ENCODE measurements at regions not wholly inside any gene's neighbourhood (a gene's known extent, or its start where the extent isn't known, plus 50 kb on each side); places are given as distances from the start of the nearest gene placed in this dataset.

DNA sequence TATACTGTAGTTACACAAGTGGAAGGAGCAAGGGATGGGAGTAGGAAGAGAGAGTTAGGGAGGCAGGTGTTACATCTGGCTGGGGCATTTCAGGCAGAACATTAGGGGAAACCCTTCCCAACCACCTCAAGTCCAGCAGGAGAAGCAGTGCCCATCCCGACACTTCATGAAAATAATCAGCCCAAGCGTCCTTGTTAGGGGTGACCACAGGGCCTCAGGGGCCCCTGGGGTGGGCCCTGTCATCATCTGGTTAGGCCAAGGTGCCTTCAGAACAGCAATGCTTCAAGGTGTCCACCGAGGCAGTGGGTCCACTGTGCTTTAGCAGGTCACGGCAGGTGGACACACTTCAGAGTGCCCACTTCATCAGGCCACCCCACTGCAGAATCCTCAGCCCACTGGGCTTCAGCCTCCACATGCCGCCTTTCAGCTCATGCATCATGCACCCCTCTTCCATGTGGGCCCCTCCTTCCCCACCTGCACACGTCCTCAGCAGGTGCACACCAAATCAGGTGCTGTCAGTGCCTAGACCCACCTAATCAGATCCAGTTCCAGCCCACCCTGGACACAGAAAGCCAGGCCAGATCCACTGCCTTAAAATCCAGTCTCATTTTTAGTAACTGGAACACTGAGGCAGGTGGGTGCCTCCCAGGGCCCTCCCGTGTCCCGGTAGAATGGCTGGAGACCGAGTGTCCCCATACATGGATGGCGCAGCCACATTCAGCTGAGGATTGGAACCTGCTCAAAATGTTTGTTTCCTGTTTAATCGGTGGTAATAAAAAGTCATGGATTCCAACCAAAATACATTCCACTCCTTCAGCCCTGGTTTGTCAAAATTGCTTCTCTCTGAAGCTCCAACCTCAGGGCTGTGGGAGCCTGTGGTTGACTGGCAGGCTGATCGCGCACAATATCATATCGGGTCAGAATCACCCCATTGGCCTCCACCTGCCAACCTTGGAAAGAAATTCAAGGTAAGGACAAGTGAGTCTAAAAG is 99.5 kb downstream of the ANKRD60 start:
- H3K27ac ChIP-seq = no peak overlapping the region
- no peak for TF ChIP-seq ZFX (IDR thresholded peaks at IDR 0.05; ENCODE audit: borderline replicate concordance)
- TF ChIP-seq CTCF (IDR thresholded peaks at IDR 0.05) = no peak

DNA sequence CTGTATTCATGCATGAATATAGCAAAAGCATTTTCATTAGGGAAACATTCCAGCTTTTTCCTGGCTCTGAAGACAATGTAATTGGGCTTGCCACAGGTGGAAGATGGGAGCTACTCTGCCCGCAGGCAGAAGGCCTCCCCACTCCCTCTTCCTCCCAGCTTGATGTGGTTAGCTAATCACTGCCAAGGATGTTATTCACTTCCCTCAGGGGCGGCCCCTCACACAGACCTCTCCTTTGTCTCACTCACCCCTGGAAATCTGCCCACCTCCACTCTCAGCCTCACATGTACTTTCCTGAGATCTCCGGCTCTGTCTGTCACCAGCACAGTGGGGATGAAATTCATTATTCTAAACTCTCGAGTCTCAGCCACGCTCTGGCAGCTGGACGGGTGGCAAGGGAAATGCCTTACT is 100.7 kb downstream of the ANKRD60 start:
- no peak overlapping the region for H3K27ac ChIP-seq
- TF ChIP-seq CTCF (IDR thresholded peaks at IDR 0.05) (no peak), ZFX (IDR thresholded peaks at IDR 0.05; ENCODE audit: borderline replicate concordance) (no peak)

GRCh38 chr20:58125726-58126125 is 102.7 kb downstream of the ANKRD60 start:
- TF ChIP-seq ZFX (IDR thresholded peaks at IDR 0.05; ENCODE audit: borderline replicate concordance) (no peak), CTCF (IDR thresholded peaks at IDR 0.05) (no peak)
- H3K27ac ChIP-seq = no peak overlapping the region

GRCh38 chr20:58117944-58118343 is 110.5 kb downstream of the ANKRD60 start:
- no peak overlapping the region for H3K27ac ChIP-seq
- TF ChIP-seq CTCF (IDR thresholded peaks at IDR 0.05) (no peak), ZFX (IDR thresholded peaks at IDR 0.05; ENCODE audit: borderline replicate concordance) (no peak)

DNA sequence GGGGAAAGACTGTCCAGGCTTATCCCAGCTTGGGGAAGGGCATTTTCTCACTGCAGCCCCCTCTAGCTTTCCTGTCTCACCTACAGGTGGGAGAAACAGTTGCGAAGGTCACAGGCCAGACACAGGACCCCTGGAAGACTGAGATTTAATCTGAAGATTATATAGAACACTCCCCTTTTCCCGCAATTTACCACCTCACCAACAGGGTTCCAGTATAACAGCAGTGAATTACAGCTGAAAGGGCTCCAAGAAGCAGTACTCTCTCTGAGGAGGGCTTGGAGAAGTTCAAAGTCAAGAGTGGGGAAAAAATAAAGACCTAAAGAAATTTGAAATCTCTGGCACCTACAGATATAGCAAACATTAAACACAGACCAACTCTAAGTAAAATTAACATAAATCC is 111.9 kb downstream of the ANKRD60 start:
- TF ChIP-seq CTCF (IDR thresholded peaks at IDR 0.05) = no peak
- no peak for TF ChIP-seq ZFX (IDR thresholded peaks at IDR 0.05; ENCODE audit: borderline replicate concordance)
- no peak overlapping the region for H3K27ac ChIP-seq

- TF ChIP-seq CTCF (IDR thresholded peaks at IDR 0.05) = no peak
- TF ChIP-seq ZFX (IDR thresholded peaks at IDR 0.05; ENCODE audit: borderline replicate concordance) = no peak
- H3K27ac ChIP-seq = no peak overlapping the region
Measured at GRCh38 chr20:58113716-58114115, 114.7 kb downstream of the ANKRD60 start.

All from 22Rv1 (cell line).